IPS-18a (cell line): ENCODE measurements at regions not wholly inside any gene's neighbourhood (a gene's known extent, or its start where the extent isn't known, plus 50 kb on each side); places are given as distances from the start of the nearest gene placed in this dataset.
"Not testable (repeated sequence)": the region's sequence is repeated elsewhere in the genome, so short reads cannot be mapped to it uniquely, and the experiment has no call there.

ENCODE experiments used
- H3K27ac ChIP-seq: one replicate; pipeline ENCODE4 v1.5.1; 2013; ENCODE audit warnings: low read length
- H3K27me3 ChIP-seq: one replicate; pipeline ENCODE4 v1.6.1; 2013; ENCODE audit warnings: mild to moderate bottlenecking, low read length; ENCODE audit not compliant: control insufficient read depth, insufficient read depth
- H3K36me3 ChIP-seq: one replicate; pipeline ENCODE4 v1.6.1; 2013; ENCODE audit warnings: low read depth, low read length; ENCODE audit not compliant: control insufficient read depth
- H3K4me1 ChIP-seq: one replicate; pipeline ENCODE4 v1.6.1; 2013; ENCODE audit warnings: low read depth, low read length; ENCODE audit not compliant: control insufficient read depth
- H3K4me3 ChIP-seq: one replicate; pipeline ENCODE4 v1.5.1; 2013; ENCODE audit warnings: low read length
- H3K9ac ChIP-seq: one replicate; pipeline ENCODE4 v1.6.1; 2013; ENCODE audit warnings: mild to moderate bottlenecking, low read length, moderate library complexity
- H3K9me3 ChIP-seq: one replicate; pipeline ENCODE4 v1.6.1; 2013; ENCODE audit warnings: low read depth, low read length; ENCODE audit not compliant: control insufficient read depth

GRCh38 chr16:76125871-76126270, 151.3 kb upstream of the CNTNAP4 start:
- H3K9me3 ChIP-seq = no peaks in the 10 kb centered on the region
- no peaks in the 10 kb centered on the region for H3K4me1 ChIP-seq
- no peak overlapping the region for H3K9ac ChIP-seq
- no peak overlapping the region for H3K27ac ChIP-seq
- H3K27me3 ChIP-seq = no peaks in the 10 kb centered on the region
- no peaks in the 10 kb centered on the region for H3K36me3 ChIP-seq
- no peak overlapping the region for H3K4me3 ChIP-seq

GRCh38 chr16:76138056-76138455, 139.1 kb upstream of the CNTNAP4 start:
- not testable (repeated sequence) for H3K9ac ChIP-seq, H3K27ac ChIP-seq, H3K27me3 ChIP-seq, H3K9me3 ChIP-seq, H3K4me1 ChIP-seq, H3K36me3 ChIP-seq, H3K4me3 ChIP-seq

- H3K9me3 ChIP-seq = no peaks in the 10 kb centered on the region
- H3K9ac ChIP-seq = no peak overlapping the region
- no peaks in the 10 kb centered on the region for H3K4me1 ChIP-seq
- no peak overlapping the region for H3K4me3 ChIP-seq
- no peaks in the 10 kb centered on the region for H3K27me3 ChIP-seq
- H3K27ac ChIP-seq = no peak overlapping the region
- no peaks in the 10 kb centered on the region for H3K36me3 ChIP-seq
Measured at GRCh38 chr16:76157629-76158028, 119.6 kb upstream of the CNTNAP4 start.

DNA sequence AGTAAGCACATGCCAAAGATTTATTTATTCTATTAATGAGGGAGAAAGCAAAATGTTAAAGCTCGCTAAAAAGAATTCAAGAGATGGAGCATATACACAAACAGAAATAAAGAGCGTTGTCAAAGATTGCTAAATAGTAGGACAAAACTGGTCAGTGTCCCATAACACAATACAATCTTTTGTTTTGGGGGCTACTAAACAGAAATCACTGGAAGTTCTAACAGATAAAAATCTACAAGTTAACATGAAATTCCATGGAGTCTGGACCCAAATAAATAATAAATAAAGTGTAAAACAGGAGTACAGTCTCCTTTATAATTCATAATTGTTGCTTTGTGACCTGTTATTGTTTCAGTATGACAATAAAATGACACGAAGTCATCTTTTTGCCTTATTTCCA, 115.2 kb upstream of the CNTNAP4 start:
- H3K4me1 ChIP-seq = no peaks in the 10 kb centered on the region
- no peak overlapping the region for H3K4me3 ChIP-seq
- no peaks in the 10 kb centered on the region for H3K36me3 ChIP-seq
- H3K9ac ChIP-seq = no peak overlapping the region
- H3K27ac ChIP-seq = no peak overlapping the region
- no peaks in the 10 kb centered on the region for H3K27me3 ChIP-seq
- H3K9me3 ChIP-seq = no peaks in the 10 kb centered on the region

DNA sequence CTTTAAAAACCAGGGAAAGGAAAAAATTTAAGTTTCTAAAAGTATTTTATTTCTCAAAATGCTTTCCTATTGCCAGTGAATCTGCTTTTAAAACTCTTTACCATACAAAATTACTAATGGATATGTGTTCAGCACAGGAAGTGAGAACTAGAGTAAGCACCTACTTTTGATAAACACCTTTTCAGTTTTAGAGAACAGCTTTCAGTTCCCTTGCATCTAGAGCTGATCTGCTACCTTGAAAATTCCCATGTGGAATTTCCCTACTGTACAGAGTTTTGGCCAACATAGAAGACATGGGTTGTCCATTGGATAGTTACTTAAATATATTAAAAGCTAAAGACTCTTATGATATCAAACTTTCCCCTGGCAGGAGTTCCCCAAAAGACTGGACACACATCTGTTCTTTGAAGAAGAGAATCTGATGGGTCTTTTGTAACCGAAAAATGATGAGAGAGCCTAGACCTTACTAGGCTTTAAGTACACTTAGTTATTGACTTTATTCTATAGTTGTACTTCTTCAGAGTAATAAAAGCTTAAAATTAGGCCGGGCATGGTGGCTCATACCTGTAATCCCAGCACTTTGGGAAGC, 112.1 kb upstream of the CNTNAP4 start:
- Histone ChIP-seq H3K36me3 (no peaks in the 10 kb centered on the region), H3K4me1 (no peaks in the 10 kb centered on the region), H3K9ac (no peak overlapping the region), H3K4me3 (no peak overlapping the region), H3K27me3 (no peaks in the 10 kb centered on the region), H3K9me3 (no peaks in the 10 kb centered on the region), H3K27ac (no peak overlapping the region)

DNA sequence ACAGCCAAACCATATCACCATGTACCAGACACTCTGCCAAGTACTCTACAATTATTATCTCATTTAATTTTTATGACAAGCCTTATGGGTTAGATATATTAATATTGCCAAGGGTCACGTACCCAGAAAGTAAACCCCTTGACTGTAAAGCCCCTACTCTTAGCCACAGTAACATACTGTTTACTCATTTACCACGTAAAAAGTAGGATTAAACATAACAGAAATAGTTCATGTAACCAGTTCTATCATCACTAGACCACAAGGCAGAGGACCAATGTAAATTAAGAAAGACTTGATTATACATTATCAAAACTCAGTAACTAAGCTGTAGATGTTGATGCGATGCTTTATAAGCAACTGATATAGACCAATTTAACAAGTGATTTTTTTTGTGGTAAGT, 101.5 kb upstream of the CNTNAP4 start:
- Histone ChIP-seq H3K27ac (no peak overlapping the region), H3K27me3 (no peaks in the 10 kb centered on the region), H3K4me3 (no peak overlapping the region), H3K9ac (no peak overlapping the region), H3K36me3 (no peaks in the 10 kb centered on the region), H3K9me3 (no peaks in the 10 kb centered on the region), H3K4me1 (no peaks in the 10 kb centered on the region)

- H3K9ac ChIP-seq = no peak overlapping the region
- H3K27ac ChIP-seq = no peak overlapping the region
- no peaks in the 10 kb centered on the region for H3K36me3 ChIP-seq
- H3K27me3 ChIP-seq = no peaks in the 10 kb centered on the region
- no peaks in the 10 kb centered on the region for H3K4me1 ChIP-seq
- H3K4me3 ChIP-seq = no peak overlapping the region
- H3K9me3 ChIP-seq = no peaks in the 10 kb centered on the region
Measured at GRCh38 chr16:76176153-76176552, 101.0 kb upstream of the CNTNAP4 start.

GRCh38 chr16:76176616-76177015, 100.6 kb upstream of the CNTNAP4 start:
- H3K36me3 ChIP-seq = no peaks in the 10 kb centered on the region
- no peak overlapping the region for H3K4me3 ChIP-seq
- H3K27me3 ChIP-seq = no peaks in the 10 kb centered on the region
- H3K4me1 ChIP-seq = no peaks in the 10 kb centered on the region
- no peak overlapping the region for H3K9ac ChIP-seq
- H3K27ac ChIP-seq = no peak overlapping the region
- no peaks in the 10 kb centered on the region for H3K9me3 ChIP-seq

DNA sequence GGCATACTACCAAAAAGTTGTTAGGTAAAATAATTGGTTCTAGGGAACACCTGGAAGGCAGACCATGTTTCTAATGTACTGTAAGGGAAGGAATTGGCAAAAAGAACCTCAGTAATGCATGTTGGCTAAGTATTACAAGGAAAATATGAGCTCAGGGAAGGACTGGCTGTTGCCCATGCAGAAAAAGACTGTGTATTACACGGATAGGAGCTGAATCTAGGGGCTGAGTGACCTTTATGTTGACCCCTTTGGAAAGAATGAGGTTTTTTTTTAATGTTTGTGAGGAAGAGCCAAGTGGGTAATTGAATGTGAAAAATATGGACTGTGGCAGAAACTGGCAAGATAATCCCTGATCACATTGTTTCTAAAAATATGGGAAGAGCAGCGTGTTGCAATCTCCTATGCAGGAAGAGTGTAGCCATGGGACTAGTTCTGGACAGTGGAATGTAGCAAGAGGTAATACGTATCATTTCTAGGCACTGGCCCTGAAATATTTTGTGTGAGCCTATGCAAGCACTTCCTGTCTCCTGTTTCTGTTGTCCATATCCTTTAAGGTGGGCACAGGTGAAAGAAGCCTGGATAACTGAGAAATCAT, 95.1 kb upstream of the CNTNAP4 start:
- Histone ChIP-seq H3K4me1 (no peaks in the 10 kb centered on the region), H3K9me3 (no peaks in the 10 kb centered on the region), H3K27ac (no peak overlapping the region), H3K9ac (no peak overlapping the region), H3K27me3 (no peaks in the 10 kb centered on the region), H3K4me3 (no peak overlapping the region), H3K36me3 (no peaks in the 10 kb centered on the region)

- Histone ChIP-seq H3K36me3 (no peaks in the 10 kb centered on the region), H3K4me3 (no peak overlapping the region), H3K9ac (no peak overlapping the region), H3K4me1 (no peaks in the 10 kb centered on the region), H3K27ac (no peak overlapping the region), H3K9me3 (no peaks in the 10 kb centered on the region), H3K27me3 (no peaks in the 10 kb centered on the region)
Measured at GRCh38 chr16:76183647-76184046, 93.6 kb upstream of the CNTNAP4 start.

- Histone ChIP-seq H3K9ac (no peak overlapping the region), H3K4me3 (no peak overlapping the region), H3K27me3 (no peaks in the 10 kb centered on the region), H3K36me3 (no peaks in the 10 kb centered on the region), H3K9me3 (no peaks in the 10 kb centered on the region), H3K4me1 (peaks cover 12% of the 10 kb centered on the region), H3K27ac (no peak overlapping the region)
Measured at GRCh38 chr16:76190057-76190456, 87.1 kb upstream of the CNTNAP4 start.

DNA sequence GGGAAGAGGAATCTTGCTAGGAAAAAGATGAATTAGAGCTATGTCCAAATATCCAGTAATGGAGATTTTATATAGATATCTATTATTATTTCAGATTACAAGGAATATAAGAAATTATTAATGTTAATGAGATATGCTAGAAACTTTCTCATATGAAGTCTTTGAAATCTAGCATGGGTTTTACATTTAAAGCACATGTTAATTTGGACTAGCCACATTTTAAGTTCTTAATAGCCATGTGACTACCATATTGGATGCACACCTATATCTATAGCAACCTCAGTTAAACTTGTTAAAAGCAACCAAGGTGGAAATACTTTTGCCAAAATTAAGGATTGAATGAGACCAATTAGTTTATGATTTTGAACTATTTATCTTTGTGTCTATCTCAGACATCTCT, 86.7 kb upstream of the CNTNAP4 start:
- H3K27me3 ChIP-seq = no peaks in the 10 kb centered on the region
- H3K36me3 ChIP-seq = no peaks in the 10 kb centered on the region
- no peak overlapping the region for H3K27ac ChIP-seq
- H3K9ac ChIP-seq = no peak overlapping the region
- peaks cover 12% of the 10 kb centered on the region for H3K4me1 ChIP-seq
- no peak overlapping the region for H3K4me3 ChIP-seq
- H3K9me3 ChIP-seq = no peaks in the 10 kb centered on the region
